ENCODE measurements at regions not wholly inside any gene's neighbourhood (a gene's known extent, or its start where the extent isn't known, plus 50 kb on each side); places are given as distances from the start of the nearest gene placed in this dataset.
A peak's percentile ranks its signal among the peaks of the same experiment; 100 is the strongest.

DNA sequence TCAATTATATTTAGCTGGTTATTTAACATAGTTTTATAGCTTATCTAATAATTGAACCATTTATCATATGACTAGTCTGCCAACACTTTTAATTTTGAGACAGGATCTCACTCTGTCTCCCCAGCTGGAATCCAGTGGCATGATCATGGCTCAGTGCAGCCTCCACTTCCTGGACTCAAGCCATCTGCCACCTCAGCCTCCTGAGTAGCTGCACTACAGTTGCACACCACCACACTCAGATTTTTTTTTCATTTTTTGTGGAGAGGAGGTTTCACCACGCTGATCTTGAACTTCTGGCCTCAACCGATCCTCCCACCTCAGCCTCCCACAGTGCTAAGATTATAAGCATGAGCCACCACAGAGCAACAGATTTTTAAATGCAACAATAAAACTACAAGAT is 151.4 kb upstream of the MDGA2 start:
- Histone ChIP-seq H3K9me2 (replicated peaks; ENCODE audit: low read length) (no peaks in the 10 kb centered on the region), H3K36me3 (ENCODE audit: low read depth, low read length) (no peaks in the 10 kb centered on the region), H3K27ac (ENCODE audit: low read length) (no peak overlapping the region), H3K79me2 (ENCODE audit: low read length) (no peaks in the 10 kb centered on the region), H3K9ac (ENCODE audit: low read length) (no peak overlapping the region), H2AFZ (ENCODE audit: low read length) (no peak overlapping the region), H3K27me3 (ENCODE audit: low read length) (no peaks in the 10 kb centered on the region), H4K20me1 (ENCODE audit: low read length) (no peaks in the 10 kb centered on the region), H3K4me1 (ENCODE audit: insufficient read depth, low read length) (no peaks in the 10 kb centered on the region), H3K4me3 (ENCODE audit: low read length) (no peak overlapping the region), H3K9me3 (ENCODE audit: low read length) (no peaks in the 10 kb centered on the region), H3K4me2 (ENCODE audit: low read length) (no peak overlapping the region), H3F3A (ENCODE audit: low read length, unreplicated experiment) (no peaks in the 10 kb centered on the region)
- DNase-seq (peak; percentile 43), ATAC-seq (peak; percentile 42; the same call in 1 of the 2 replicates)
- TF ChIP-seq EZH2phosphoT487 (IDR thresholded peaks at IDR 0.05; ENCODE audit: borderline replicate concordance, low read length) = no peak
- TF ChIP-seq, protein P1, sequence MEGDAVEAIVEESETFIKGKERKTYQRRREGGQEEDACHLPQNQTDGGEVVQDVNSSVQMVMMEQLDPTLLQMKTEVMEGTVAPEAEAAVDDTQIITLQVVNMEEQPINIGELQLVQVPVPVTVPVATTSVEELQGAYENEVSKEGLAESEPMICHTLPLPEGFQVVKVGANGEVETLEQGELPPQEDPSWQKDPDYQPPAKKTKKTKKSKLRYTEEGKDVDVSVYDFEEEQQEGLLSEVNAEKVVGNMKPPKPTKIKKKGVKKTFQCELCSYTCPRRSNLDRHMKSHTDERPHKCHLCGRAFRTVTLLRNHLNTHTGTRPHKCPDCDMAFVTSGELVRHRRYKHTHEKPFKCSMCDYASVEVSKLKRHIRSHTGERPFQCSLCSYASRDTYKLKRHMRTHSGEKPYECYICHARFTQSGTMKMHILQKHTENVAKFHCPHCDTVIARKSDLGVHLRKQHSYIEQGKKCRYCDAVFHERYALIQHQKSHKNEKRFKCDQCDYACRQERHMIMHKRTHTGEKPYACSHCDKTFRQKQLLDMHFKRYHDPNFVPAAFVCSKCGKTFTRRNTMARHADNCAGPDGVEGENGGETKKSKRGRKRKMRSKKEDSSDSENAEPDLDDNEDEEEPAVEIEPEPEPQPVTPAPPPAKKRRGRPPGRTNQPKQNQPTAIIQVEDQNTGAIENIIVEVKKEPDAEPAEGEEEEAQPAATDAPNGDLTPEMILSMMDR (conservative IDR thresholded peaks at IDR 0.05; ENCODE audit: low read depth, low read length) = no peak
- no peak for TF ChIP-seq EZH2 (IDR thresholded peaks at IDR 0.05; ENCODE audit: low read length, unreplicated experiment)
- intact Hi-C loops (cut with micrococcal nuclease) = no loop called here
- ChIA-PET POLR2A (ENCODE audit: unreplicated experiment) (no interaction called here), CTCF (no interaction called here)
- BruUV-seq (replicated peaks) = no TSS peak

DNA sequence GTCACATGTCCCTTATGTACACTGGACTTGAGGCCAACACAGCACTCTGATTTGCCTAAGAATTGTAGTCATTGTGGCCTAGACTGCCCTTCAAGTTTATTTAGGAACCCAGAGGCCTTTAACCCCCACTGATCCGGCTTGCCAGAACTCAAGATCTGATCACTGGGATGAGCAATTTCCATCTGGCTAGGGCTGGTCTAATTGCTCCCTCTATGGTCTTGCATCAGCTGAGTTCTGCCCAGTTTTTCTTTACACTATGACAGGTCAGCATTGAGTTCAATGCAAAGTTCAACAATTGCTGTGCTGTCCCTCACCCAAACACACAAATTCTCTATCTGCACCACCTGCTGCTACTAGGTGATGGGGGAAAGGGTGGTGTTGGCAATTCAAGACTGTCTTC is 146.9 kb upstream of the MDGA2 start:
- H3K27ac ChIP-seq (ENCODE audit: low read length) = no peak overlapping the region
- H3K36me3 ChIP-seq (ENCODE audit: low read depth, low read length) = no peaks in the 10 kb centered on the region
- no peaks in the 10 kb centered on the region for H3K27me3 ChIP-seq (ENCODE audit: low read length)
- no peaks in the 10 kb centered on the region for H3K9me2 ChIP-seq (replicated peaks; ENCODE audit: low read length)
- BruUV-seq (replicated peaks) = no TSS peak
- no peak overlapping the region for H3K9ac ChIP-seq (ENCODE audit: low read length)
- 0 out of 2 replicates have a peak, but pooled peaks cover 10% of the 10 kb centered on the region for H3K9me3 ChIP-seq (ENCODE audit: low read length)
- no peak for DNase-seq
- H2AFZ ChIP-seq (ENCODE audit: low read length) = no peak overlapping the region
- no peaks in the 10 kb centered on the region for H4K20me1 ChIP-seq (ENCODE audit: low read length)
- no peaks in the 10 kb centered on the region for H3K79me2 ChIP-seq (ENCODE audit: low read length)
- H3F3A ChIP-seq (ENCODE audit: low read length, unreplicated experiment) = no peaks in the 10 kb centered on the region
- POLR2A ChIA-PET (ENCODE audit: unreplicated experiment) = no interaction called here
- no peak overlapping the region for H3K4me2 ChIP-seq (ENCODE audit: low read length)
- H3K4me3 ChIP-seq (ENCODE audit: low read length) = no peak overlapping the region
- intact Hi-C loops (cut with micrococcal nuclease) = no loop called here
- CTCF ChIA-PET = no interaction called here
- ATAC-seq = no peak
- H3K4me1 ChIP-seq (ENCODE audit: insufficient read depth, low read length) = no peaks in the 10 kb centered on the region
- TF ChIP-seq EZH2phosphoT487 (IDR thresholded peaks at IDR 0.05; ENCODE audit: borderline replicate concordance, low read length) (no peak), EZH2 (IDR thresholded peaks at IDR 0.05; ENCODE audit: low read length, unreplicated experiment) (no peak)
- TF ChIP-seq, protein P1 (conservative IDR thresholded peaks at IDR 0.05; ENCODE audit: low read depth, low read length) = no peak

GRCh38 chr14:47821135-47821534 is 145.7 kb upstream of the MDGA2 start:
- CTCF ChIA-PET = no interaction called here
- no peak overlapping the region for H2AFZ ChIP-seq (ENCODE audit: low read length)
- H3K27me3 ChIP-seq (ENCODE audit: low read length) = no peaks in the 10 kb centered on the region
- no peak overlapping the region for H3K27ac ChIP-seq (ENCODE audit: low read length)
- DNase-seq = peak; percentile 29
- no peaks in the 10 kb centered on the region for H3K9me2 ChIP-seq (replicated peaks; ENCODE audit: low read length)
- TF ChIP-seq, protein P1 (conservative IDR thresholded peaks at IDR 0.05; ENCODE audit: low read depth, low read length) = no peak
- TF ChIP-seq EZH2phosphoT487 (IDR thresholded peaks at IDR 0.05; ENCODE audit: borderline replicate concordance, low read length) = no peak
- TF ChIP-seq EZH2 (IDR thresholded peaks at IDR 0.05; ENCODE audit: low read length, unreplicated experiment) = no peak
- no peaks in the 10 kb centered on the region for H3K36me3 ChIP-seq (ENCODE audit: low read depth, low read length)
- no peaks in the 10 kb centered on the region for H3F3A ChIP-seq (ENCODE audit: low read length, unreplicated experiment)
- H3K4me2 ChIP-seq (ENCODE audit: low read length) = no peak overlapping the region
- ATAC-seq = peak; percentile 56; the same call in 1 of the 2 replicates
- H3K4me1 ChIP-seq (ENCODE audit: insufficient read depth, low read length) = no peaks in the 10 kb centered on the region
- intact Hi-C loops (cut with micrococcal nuclease) = no loop called here
- BruUV-seq (replicated peaks) = no TSS peak
- no peaks in the 10 kb centered on the region for H3K79me2 ChIP-seq (ENCODE audit: low read length)
- H3K9me3 ChIP-seq (ENCODE audit: low read length) = 0 out of 2 replicates have a peak, but pooled peaks cover 10% of the 10 kb centered on the region
- no peak overlapping the region for H3K4me3 ChIP-seq (ENCODE audit: low read length)
- no peak overlapping the region for H3K9ac ChIP-seq (ENCODE audit: low read length)
- POLR2A ChIA-PET (ENCODE audit: unreplicated experiment) = no interaction called here
- no peaks in the 10 kb centered on the region for H4K20me1 ChIP-seq (ENCODE audit: low read length)
